Body of pancreas (tissue), 4 donors: ENCODE measurements at regions not wholly inside any gene's neighbourhood (a gene's known extent, or its start where the extent isn't known, plus 50 kb on each side); places are given as distances from the start of the nearest gene placed in this dataset.

Experiments
- CTCF ChIP-seq, 7 experiments: fragments of 450-650 bp in 4 of 7; fragments of 200-600 bp in 3 of 7; sonication (generic) in 3 of 7; IDR thresholded peaks; one replicate each; pipeline ENCODE4 v1.5.1; 2016 to 2019; ENCODE audit warnings: antibody characterized with exemption in 7 of 7
- POLR2A ChIP-seq, 3 donors: fragments of 450-650 bp; IDR thresholded peaks; one replicate each; pipeline ENCODE4 v1.6.1; 2016; ENCODE audit warnings: antibody characterized with exemption in 3 of 3, mild to moderate bottlenecking in 2 of 3

DNA sequence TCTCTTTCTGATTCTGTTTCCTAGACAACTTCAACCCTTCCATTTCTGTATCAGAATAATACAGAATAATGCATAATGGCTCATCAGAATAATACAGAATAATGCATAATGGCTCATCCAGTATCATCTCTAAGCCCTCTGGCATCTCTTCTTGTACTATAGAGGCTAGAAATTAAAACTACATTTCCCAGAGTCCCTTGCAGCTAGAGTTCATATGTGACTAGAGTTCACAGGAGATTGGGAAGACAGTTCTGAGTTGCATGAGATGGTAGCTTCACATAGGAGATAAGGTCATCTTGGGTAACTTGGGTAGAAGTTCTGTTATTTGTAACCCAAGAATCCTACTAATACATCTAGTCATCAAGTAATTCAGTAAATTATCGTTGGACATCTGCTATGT lies 122.9 kb upstream of the NRBF2 start:
- no peak for TF ChIP-seq CTCF (IDR thresholded peaks at IDR 0.05)
- TF ChIP-seq POLR2A (IDR thresholded peaks at IDR 0.05) = no peak
